WI38 (cell line): ENCODE measurements at regions not wholly inside any gene's neighbourhood (a gene's known extent, or its start where the extent isn't known, plus 50 kb on each side); places are given as distances from the start of the nearest gene placed in this dataset.

Source experiments
- H3K4me3 ChIP-seq: 2 replicates; pipeline ENCODE4 v1.5.1; 2011; ENCODE audit warnings: low read depth, mild to moderate bottlenecking, control low read depth, low read length
- CTCF ChIP-seq: IDR thresholded peaks from 2 replicates; pipeline ENCODE4 v1.5.1; 2012; ENCODE audit warnings: low read depth, mild to moderate bottlenecking, control low read depth, low read length

GRCh38 chr13:33710924-33711323 is 107.0 kb upstream of the RFC3 start:
- no peak for TF ChIP-seq CTCF
- H3K4me3 ChIP-seq = no peak overlapping the region

- no peak overlapping the region for H3K4me3 ChIP-seq
- no peak for TF ChIP-seq CTCF
These were observed 106.5 kb upstream of the RFC3 start for GRCh38 chr13:33711436-33711835.

DNA sequence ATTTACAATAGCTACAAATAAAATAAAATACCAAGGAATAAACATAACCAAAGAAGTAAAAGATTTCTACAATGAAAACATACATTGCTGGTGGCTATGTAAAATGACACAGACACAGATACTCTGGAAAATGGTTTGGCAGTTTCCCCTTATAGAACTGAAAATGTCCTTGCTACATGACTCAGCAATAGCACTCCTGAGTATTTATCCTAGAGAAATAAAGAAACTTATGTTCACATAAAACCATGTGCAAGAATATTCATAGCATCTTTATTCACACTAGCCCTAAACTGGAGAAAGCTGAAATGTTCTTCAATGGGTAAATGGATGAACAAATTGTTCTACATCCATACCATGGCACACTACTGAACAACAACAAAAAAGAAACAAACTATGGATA is 100.2 kb upstream of the RFC3 start:
- TF ChIP-seq CTCF = no peak
- no peak overlapping the region for H3K4me3 ChIP-seq

DNA sequence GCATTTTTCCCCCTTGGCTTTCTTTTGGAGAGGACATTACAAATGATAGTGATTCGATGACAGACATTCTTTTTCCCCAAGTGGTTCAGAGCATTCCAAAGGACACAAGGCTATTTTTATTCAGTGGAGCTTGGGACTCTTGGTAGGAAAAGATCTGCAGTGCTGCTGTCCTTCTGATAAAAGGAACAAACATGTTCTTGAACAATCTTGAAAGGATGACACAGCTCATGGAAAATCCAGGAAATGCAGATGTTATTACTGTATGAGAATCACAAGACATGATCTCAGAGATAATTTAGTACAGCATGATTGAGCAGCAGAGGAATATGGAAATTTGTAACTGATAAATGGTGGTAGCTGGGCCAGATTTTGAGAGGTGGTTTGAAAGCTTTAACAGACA is 96.2 kb upstream of the RFC3 start:
- no peak for TF ChIP-seq CTCF
- no peak overlapping the region for H3K4me3 ChIP-seq

GRCh38 chr13:33722216-33722915 is 95.6 kb upstream of the RFC3 start:
- no peak for TF ChIP-seq CTCF
- H3K4me3 ChIP-seq = no peak overlapping the region

GRCh38 chr13:33723365-33723764 is 94.6 kb upstream of the RFC3 start:
- H3K4me3 ChIP-seq = no peak overlapping the region
- TF ChIP-seq CTCF = no peak

- no peak overlapping the region for H3K4me3 ChIP-seq
- peak; percentile 66 for TF ChIP-seq CTCF
These were observed 94.0 kb upstream of the RFC3 start for GRCh38 chr13:33723772-33724435.
